ENCODE measurements at regions not wholly inside any gene's neighbourhood (a gene's known extent, or its start where the extent isn't known, plus 50 kb on each side); places are given as distances from the start of the nearest gene placed in this dataset.

- Histone ChIP-seq H3K27me3 (ENCODE audit: control insufficient read depth in 1 of 2, insufficient read depth in 2 of 2, low read length in 2 of 2) (no peaks in the 10 kb centered on the region), H3K4me2 (ENCODE audit: low read depth, low read length) (no peak overlapping the region), H3K4me1 (ENCODE audit: insufficient read depth, low read length) (no peaks in the 10 kb centered on the region), H3K79me2 (ENCODE audit: insufficient read depth, low read length) (no peaks in the 10 kb centered on the region), H3K36me3 (replicated peaks in 1 of 2; ENCODE audit: control insufficient read depth in 1 of 2, insufficient read depth in 2 of 2, low read length in 2 of 2) (no peaks in the 10 kb centered on the region), H3K27ac (ENCODE audit: extremely low read length, insufficient read depth, low read length) (no peak overlapping the region), H3K9me3 (ENCODE audit: low read length) (no peaks in the 10 kb centered on the region), H4K20me1 (ENCODE audit: insufficient read depth, low read length) (no peaks in the 10 kb centered on the region), H2AFZ (ENCODE audit: low read length) (no peak overlapping the region), H3K9ac (ENCODE audit: insufficient read depth, low read depth, low read length) (no peak overlapping the region), H3K4me3 (replicated peaks in 1 of 3; ENCODE audit: insufficient read depth in 1 of 3, low read depth in 2 of 3, low read length in 3 of 3) (no peak overlapping the region)
- DNase-seq (ENCODE audit: low spot score) (no peak), ATAC-seq (no peak), FAIRE-seq (no peak)
- WGBS (ENCODE audit: low lambda C conversion rate) = 0% methylated on average over 1 of the region's 1 CpG
- intact Hi-C loops (cut with micrococcal nuclease; ENCODE audit: unreplicated experiment) = no loop called here
- ChIA-PET CTCF (ENCODE audit: low intra/inter-chr PET ratio, low total read pairs) (no interaction called here), POLR2A (no interaction called here)
- TF ChIP-seq, protein P1, sequence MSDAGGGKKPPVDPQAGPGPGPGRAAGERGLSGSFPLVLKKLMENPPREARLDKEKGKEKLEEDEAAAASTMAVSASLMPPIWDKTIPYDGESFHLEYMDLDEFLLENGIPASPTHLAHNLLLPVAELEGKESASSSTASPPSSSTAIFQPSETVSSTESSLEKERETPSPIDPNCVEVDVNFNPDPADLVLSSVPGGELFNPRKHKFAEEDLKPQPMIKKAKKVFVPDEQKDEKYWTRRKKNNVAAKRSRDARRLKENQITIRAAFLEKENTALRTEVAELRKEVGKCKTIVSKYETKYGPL (CRISPR knock-in tag; IDR thresholded peaks at IDR 0.05) = no peak
- no peak for TF ChIP-seq TBL1XR1 (IDR thresholded peaks at IDR 0.05; ENCODE audit: borderline replicate concordance, low read length, partially characterized antibody)
- TF ChIP-seq FOXM1 (CRISPR knock-in tag; IDR thresholded peaks at IDR 0.05) = no peak
- no peak for TF ChIP-seq KDM3A (CRISPR knock-in tag; IDR thresholded peaks at IDR 0.05; ENCODE audit: low read depth)
- TF ChIP-seq CBX2 (IDR thresholded peaks at IDR 0.05; ENCODE audit: low read depth, low read length) = no peak
- TF ChIP-seq CBX2 (CRISPR knock-in tag; IDR thresholded peaks at IDR 0.05; ENCODE audit: low read depth) = no peak
- no peak for TF ChIP-seq ZNF124 (CRISPR knock-in tag; IDR thresholded peaks at IDR 0.05)
- no peak for TF ChIP-seq HNRNPH1 (optimal IDR thresholded peaks at IDR 0.05; ENCODE audit: low read depth, low read length)
- no peak for TF ChIP-seq ZNF256 (CRISPR knock-in tag; conservative IDR thresholded peaks at IDR 0.05)
- no peak for TF ChIP-seq MXI1 (IDR thresholded peaks at IDR 0.05; ENCODE audit: borderline replicate concordance, low read depth, low read length)
- no peak for TF ChIP-seq SP140L (CRISPR knock-in tag; IDR thresholded peaks at IDR 0.05; ENCODE audit: borderline replicate concordance)
- no peak for TF ChIP-seq ZNF484 (CRISPR knock-in tag; IDR thresholded peaks at IDR 0.05; ENCODE audit: borderline replicate concordance, low read depth)
- TF ChIP-seq ZIK1 (CRISPR knock-in tag; IDR thresholded peaks at IDR 0.05; ENCODE audit: borderline replicate concordance, low read depth) = no peak
- no peak for TF ChIP-seq TCF7L2 (IDR thresholded peaks at IDR 0.05; ENCODE audit: low read depth, low read length)
- in situ Hi-C loops (cut with HindIII; ENCODE audit: extremely low pct_ligation_motif_present, low pct_unique_long_range_greater_than_20kb) = no loop called here
- BruUV-seq (replicated peaks) = no TSS peak
Observed at GRCh38 chr4:66849596-66849995, 695.7 kb downstream of the CENPC start.

All from HepG2 (cell line).